ENCODE measurements at regions not wholly inside any gene's neighbourhood (a gene's known extent, or its start where the extent isn't known, plus 50 kb on each side); places are given as distances from the start of the nearest gene placed in this dataset.

DNA sequence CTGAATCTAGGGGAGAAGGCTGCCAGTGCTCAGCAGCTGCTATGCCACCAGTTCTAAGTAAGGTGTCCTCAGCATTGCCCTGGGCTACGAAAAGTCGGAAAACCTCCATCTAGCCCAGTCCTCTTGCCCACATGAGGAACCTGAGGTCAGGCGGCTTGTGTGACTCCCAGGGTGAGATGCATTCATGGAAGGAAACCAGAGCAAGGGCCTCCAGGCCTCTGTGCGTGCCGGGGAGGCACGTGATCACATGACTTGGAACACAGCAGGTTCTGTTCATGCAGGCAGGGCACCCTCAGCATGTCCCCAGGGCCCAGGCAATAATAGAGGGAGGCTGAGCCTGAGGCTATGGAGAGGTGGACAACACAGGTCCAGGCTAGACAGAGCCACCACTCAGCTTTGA, 312.5 kb upstream of the DUSP10 start:
- TF ChIP-seq, protein P1, sequence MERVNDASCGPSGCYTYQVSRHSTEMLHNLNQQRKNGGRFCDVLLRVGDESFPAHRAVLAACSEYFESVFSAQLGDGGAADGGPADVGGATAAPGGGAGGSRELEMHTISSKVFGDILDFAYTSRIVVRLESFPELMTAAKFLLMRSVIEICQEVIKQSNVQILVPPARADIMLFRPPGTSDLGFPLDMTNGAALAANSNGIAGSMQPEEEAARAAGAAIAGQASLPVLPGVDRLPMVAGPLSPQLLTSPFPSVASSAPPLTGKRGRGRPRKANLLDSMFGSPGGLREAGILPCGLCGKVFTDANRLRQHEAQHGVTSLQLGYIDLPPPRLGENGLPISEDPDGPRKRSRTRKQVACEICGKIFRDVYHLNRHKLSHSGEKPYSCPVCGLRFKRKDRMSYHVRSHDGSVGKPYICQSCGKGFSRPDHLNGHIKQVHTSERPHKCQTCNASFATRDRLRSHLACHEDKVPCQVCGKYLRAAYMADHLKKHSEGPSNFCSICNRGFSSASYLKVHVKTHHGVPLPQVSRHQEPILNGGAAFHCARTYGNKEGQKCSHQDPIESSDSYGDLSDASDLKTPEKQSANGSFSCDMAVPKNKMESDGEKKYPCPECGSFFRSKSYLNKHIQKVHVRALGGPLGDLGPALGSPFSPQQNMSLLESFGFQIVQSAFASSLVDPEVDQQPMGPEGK (CRISPR knock-in tag; IDR thresholded peaks at IDR 0.05; ENCODE audit: borderline replicate concordance) = no peak
- TF ChIP-seq, protein P2, sequence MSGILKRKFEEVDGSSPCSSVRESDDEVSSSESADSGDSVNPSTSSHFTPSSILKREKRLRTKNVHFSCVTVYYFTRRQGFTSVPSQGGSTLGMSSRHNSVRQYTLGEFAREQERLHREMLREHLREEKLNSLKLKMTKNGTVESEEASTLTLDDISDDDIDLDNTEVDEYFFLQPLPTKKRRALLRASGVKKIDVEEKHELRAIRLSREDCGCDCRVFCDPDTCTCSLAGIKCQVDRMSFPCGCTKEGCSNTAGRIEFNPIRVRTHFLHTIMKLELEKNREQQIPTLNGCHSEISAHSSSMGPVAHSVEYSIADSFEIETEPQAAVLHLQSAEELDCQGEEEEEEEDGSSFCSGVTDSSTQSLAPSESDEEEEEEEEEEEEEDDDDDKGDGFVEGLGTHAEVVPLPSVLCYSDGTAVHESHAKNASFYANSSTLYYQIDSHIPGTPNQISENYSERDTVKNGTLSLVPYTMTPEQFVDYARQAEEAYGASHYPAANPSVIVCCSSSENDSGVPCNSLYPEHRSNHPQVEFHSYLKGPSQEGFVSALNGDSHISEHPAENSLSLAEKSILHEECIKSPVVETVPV (CRISPR knock-in tag; IDR thresholded peaks at IDR 0.05) = no peak

All from SK-N-SH treated with all-trans-retinoic acid at 6 μM for 48 hours (cell line).